Breast epithelium (tissue), 4 donors: ENCODE measurements at regions not wholly inside any gene's neighbourhood (a gene's known extent, or its start where the extent isn't known, plus 50 kb on each side); places are given as distances from the start of the nearest gene placed in this dataset.

ENCODE experiments used
- DNase-seq, 2 donors: peaks; one replicate each; pipeline ENCODE4 v3.0.0-alpha.2; 2019; ENCODE audit warnings: low spot score in 2 of 2
- H3K27ac ChIP-seq, 2 donors: fragments of 200-600 bp; sonication (generic) in 1 of 2; one replicate each; pipeline ENCODE4 v1.5.1; 2016 to 2019; ENCODE audit warnings: mild to moderate bottlenecking in 1 of 2
- H3K27me3 ChIP-seq, 2 donors: fragments of 200-600 bp; sonication (generic) in 1 of 2; one replicate each; pipeline versions ENCODE4 v1.5.1 to v1.6.0; 2017 to 2019; ENCODE audit warnings: control low read depth in 1 of 2, mild to moderate bottlenecking in 1 of 2
- H3K36me3 ChIP-seq: fragments of 200-600 bp; one replicate; pipeline ENCODE4 v1.5.1; 2019
- H3K4me1 ChIP-seq, 2 donors: fragments of 200-600 bp; sonication (generic); one replicate each; pipeline ENCODE4 v1.5.1; 2016 to 2019; ENCODE audit warnings: control low read depth in 1 of 2
- H3K4me3 ChIP-seq, 3 donors: fragments of 200-600 bp; sonication (generic); 1 replicate in 2 of 3; 2 replicates in 1 of 3; pipeline ENCODE4 v1.5.1; 2016 to 2019; ENCODE audit warnings: mild to moderate bottlenecking in 3 of 3, moderate library complexity in 2 of 3
- H3K9me3 ChIP-seq, 2 donors: fragments of 200-600 bp; sonication (generic) in 1 of 2; one replicate each; pipeline ENCODE4 v1.5.1; 2016 to 2019; ENCODE audit warnings: control low read depth in 1 of 2
- POLR2A ChIP-seq: fragments of 450-650 bp; IDR thresholded peaks from one replicate; pipeline ENCODE4 v1.6.1; 2016; ENCODE audit warnings: antibody characterized with exemption, mild to moderate bottlenecking, moderate library complexity
- POLR2AphosphoS5 ChIP-seq, 3 donors: sonication (generic); formaldehyde crosslinking; IDR thresholded peaks; one replicate each; pipeline ENCODE4 v1.6.1; 2017; ENCODE audit warnings: antibody characterized with exemption in 3 of 3
- intact Hi-C: fragments of 100-400 bp; cut with DNase I; formaldehyde crosslinking; loops from one replicate; pipeline ENCODE4 v1.15.1; 2023; ENCODE audit warnings: low total_unique reads
- TF ChIP-seq, protein P1 (sequence below), 3 donors: fragments of 450-650 bp; IDR thresholded peaks; one replicate each; pipeline ENCODE4 v1.5.1; 2016 to 2017; ENCODE audit warnings: antibody characterized with exemption in 3 of 3, mild to moderate bottlenecking in 3 of 3, moderate library complexity in 3 of 3

GRCh38 chr5:39580702-39581453 is 156.1 kb upstream of the DAB2 start:
- intact Hi-C loops, result no loop called here
- H3K27ac ChIP-seq, result no peak overlapping the region
- no peak for TF ChIP-seq POLR2A
- TF ChIP-seq POLR2AphosphoS5 (IDR thresholded peaks at IDR 0.05), result no peak
- TF ChIP-seq, protein P1, sequence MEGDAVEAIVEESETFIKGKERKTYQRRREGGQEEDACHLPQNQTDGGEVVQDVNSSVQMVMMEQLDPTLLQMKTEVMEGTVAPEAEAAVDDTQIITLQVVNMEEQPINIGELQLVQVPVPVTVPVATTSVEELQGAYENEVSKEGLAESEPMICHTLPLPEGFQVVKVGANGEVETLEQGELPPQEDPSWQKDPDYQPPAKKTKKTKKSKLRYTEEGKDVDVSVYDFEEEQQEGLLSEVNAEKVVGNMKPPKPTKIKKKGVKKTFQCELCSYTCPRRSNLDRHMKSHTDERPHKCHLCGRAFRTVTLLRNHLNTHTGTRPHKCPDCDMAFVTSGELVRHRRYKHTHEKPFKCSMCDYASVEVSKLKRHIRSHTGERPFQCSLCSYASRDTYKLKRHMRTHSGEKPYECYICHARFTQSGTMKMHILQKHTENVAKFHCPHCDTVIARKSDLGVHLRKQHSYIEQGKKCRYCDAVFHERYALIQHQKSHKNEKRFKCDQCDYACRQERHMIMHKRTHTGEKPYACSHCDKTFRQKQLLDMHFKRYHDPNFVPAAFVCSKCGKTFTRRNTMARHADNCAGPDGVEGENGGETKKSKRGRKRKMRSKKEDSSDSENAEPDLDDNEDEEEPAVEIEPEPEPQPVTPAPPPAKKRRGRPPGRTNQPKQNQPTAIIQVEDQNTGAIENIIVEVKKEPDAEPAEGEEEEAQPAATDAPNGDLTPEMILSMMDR (IDR thresholded peaks at IDR 0.05), result no peak
- no peaks in the 10 kb centered on the region for H3K36me3 ChIP-seq
- no peaks in the 10 kb centered on the region for H3K27me3 ChIP-seq
- no peak overlapping the region for H3K4me3 ChIP-seq
- H3K9me3 ChIP-seq, result no peaks in the 10 kb centered on the region
- no peaks in the 10 kb centered on the region for H3K4me1 ChIP-seq
- DNase-seq, result no peak

- Histone ChIP-seq H3K4me1 (no peaks in the 10 kb centered on the region), H3K27me3 (no peaks in the 10 kb centered on the region), H3K27ac (no peak overlapping the region), H3K36me3 (no peaks in the 10 kb centered on the region), H3K9me3 (no peaks in the 10 kb centered on the region), H3K4me3 (no peak overlapping the region)
- TF ChIP-seq POLR2A (no peak), POLR2AphosphoS5 (IDR thresholded peaks at IDR 0.05) (no peak)
- DNase-seq, result no peak
- intact Hi-C loops, result no loop called here
Measured at GRCh38 chr5:39579750-39580149, 155.0 kb upstream of the DAB2 start.

GRCh38 chr5:39578887-39579497 is 154.2 kb upstream of the DAB2 start:
- no peaks in the 10 kb centered on the region for H3K9me3 ChIP-seq
- H3K36me3 ChIP-seq, result no peaks in the 10 kb centered on the region
- no peaks in the 10 kb centered on the region for H3K4me1 ChIP-seq
- no peaks in the 10 kb centered on the region for H3K27me3 ChIP-seq
- H3K4me3 ChIP-seq, result no peak overlapping the region
- TF ChIP-seq POLR2A, result no peak
- no peak for TF ChIP-seq POLR2AphosphoS5 (IDR thresholded peaks at IDR 0.05)
- TF ChIP-seq, protein P1 (IDR thresholded peaks at IDR 0.05), result peak in 2 of 3 donors; percentile 34 to 65
- no peak overlapping the region for H3K27ac ChIP-seq
- intact Hi-C loops, result no loop called here
- DNase-seq, result no peak

- H3K36me3 ChIP-seq, result no peaks in the 10 kb centered on the region
- no peaks in the 10 kb centered on the region for H3K4me1 ChIP-seq
- TF ChIP-seq, protein P1 (IDR thresholded peaks at IDR 0.05), result no peak
- TF ChIP-seq POLR2AphosphoS5 (IDR thresholded peaks at IDR 0.05) (no peak), POLR2A (no peak)
- DNase-seq, result no peak
- intact Hi-C loops, result no loop called here
- no peak overlapping the region for H3K27ac ChIP-seq
- no peak overlapping the region for H3K4me3 ChIP-seq
- H3K9me3 ChIP-seq, result no peaks in the 10 kb centered on the region
- no peaks in the 10 kb centered on the region for H3K27me3 ChIP-seq
Measured at GRCh38 chr5:39577529-39577928, 152.7 kb upstream of the DAB2 start.

DNA sequence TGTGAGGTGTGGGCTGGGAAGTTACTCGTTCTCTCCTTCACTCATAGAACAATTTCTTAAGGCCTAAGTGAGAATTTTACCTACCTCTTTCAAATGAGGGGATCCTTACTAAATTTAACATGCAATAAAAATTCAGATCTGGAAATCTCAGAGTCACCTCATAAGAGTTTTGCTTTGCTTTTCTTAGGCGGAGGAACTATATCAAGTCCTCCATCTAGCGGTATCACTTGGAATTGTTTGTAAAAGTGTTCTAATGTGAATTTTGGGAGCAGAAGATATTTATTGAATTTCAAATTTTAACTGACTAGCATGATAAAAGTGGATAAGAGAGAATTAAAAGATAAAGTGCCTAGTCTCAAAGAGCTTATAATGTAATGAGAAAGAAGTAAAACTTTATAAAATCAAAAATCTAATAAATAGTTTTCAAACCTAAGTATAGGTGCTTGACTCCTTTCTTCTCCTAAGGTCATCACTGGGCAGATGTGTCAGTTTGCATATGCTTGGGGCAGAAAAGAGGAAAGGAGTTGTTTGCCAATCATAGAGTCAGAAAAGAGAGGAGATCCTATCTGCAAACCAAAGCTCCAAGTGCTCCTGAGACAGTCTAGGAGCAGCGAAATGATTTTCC is 145.7 kb upstream of the DAB2 start:
- Histone ChIP-seq H3K9me3 (no peaks in the 10 kb centered on the region), H3K4me3 (no peak overlapping the region), H3K27ac (no peak overlapping the region), H3K27me3 (no peaks in the 10 kb centered on the region), H3K4me1 (no peaks in the 10 kb centered on the region), H3K36me3 (no peaks in the 10 kb centered on the region)
- no peak for DNase-seq
- TF ChIP-seq, protein P1 (IDR thresholded peaks at IDR 0.05), result peak; percentile 65 to 74 (median 68)
- TF ChIP-seq POLR2AphosphoS5 (IDR thresholded peaks at IDR 0.05), result no peak
- intact Hi-C loops, result no loop called here
